A549 (cell line): ENCODE measurements at regions not wholly inside any gene's neighbourhood (a gene's known extent, or its start where the extent isn't known, plus 50 kb on each side); places are given as distances from the start of the nearest gene placed in this dataset.

Experiments used
- CEBPB ChIP-seq, 2 experiments: fragments of >200 bp in 1 of 2; sonication (Bioruptor Twin) in 1 of 2; formaldehyde crosslinking in 1 of 2; IDR thresholded peaks; 2 replicates each; pipeline ENCODE4 v1.6.1; 2012 to 2016
- CTCF ChIP-seq: fragments of >200 bp; sonication (Bioruptor Twin); formaldehyde crosslinking; IDR thresholded peaks from 3 replicates; pipeline ENCODE4 v1.5.1; 2016
- FOSL2 ChIP-seq, 2 experiments: fragments of 450-650 bp in 1 of 2; fragments of >200 bp in 1 of 2; sonication (Bioruptor Twin) in 1 of 2; formaldehyde crosslinking; IDR thresholded peaks; 2 replicates each; pipeline versions ENCODE4 v1.5.0 to v1.6.1; 2016 to 2020; ENCODE audit warnings: mild to moderate bottlenecking in 1 of 2, moderate library complexity in 1 of 2
- HMGXB4 ChIP-seq: fragments of 250-450 bp; sonication (Bioruptor Pico); IDR thresholded peaks from 2 replicates; pipeline ENCODE4 v1.5.0; 2021; ENCODE audit warnings: mild to moderate bottlenecking, moderate library complexity, borderline replicate concordance
- MAX ChIP-seq: IDR thresholded peaks from 2 replicates; pipeline ENCODE4 v1.6.1; 2012
- PHF8 ChIP-seq: fragments of 200-600 bp; sonication (generic); IDR thresholded peaks from 2 replicates; pipeline ENCODE4 v1.6.1; 2016; ENCODE audit warnings: low read depth, mild to moderate bottlenecking, antibody characterized with exemption, moderate library complexity, borderline replicate concordance
- POLR2A ChIP-seq: IDR thresholded peaks from 2 replicates; pipeline ENCODE4 v1.6.1; 2012; ENCODE audit warnings: mild to moderate bottlenecking, low read length
- RAD21 ChIP-seq, 2 experiments: fragments of >200 bp in 1 of 2; sonication (Bioruptor Twin) in 1 of 2; formaldehyde crosslinking in 1 of 2; IDR thresholded peaks in 1 of 2; conservative IDR thresholded peaks in 1 of 2; 2 replicates in 1 of 2; 3 replicates in 1 of 2; pipeline ENCODE4 v1.6.1; 2012 to 2018; ENCODE audit warnings: inconsistent platforms in 1 of 2
- REST ChIP-seq: fragments of 200-600 bp; sonication (generic); IDR thresholded peaks from 2 replicates; pipeline ENCODE4 v1.6.1; 2016; ENCODE audit warnings: antibody characterized with exemption, mild to moderate bottlenecking, moderate library complexity
- USF2 ChIP-seq: fragments of 450-650 bp; IDR thresholded peaks from 2 replicates; pipeline ENCODE4 v1.6.1; 2014; ENCODE audit warnings: antibody characterized with exemption

GRCh38 chr10:90977162-90977854, 56.4 kb upstream of the ANKRD1 start:
- TF ChIP-seq CTCF (no peak), MAX (no peak), USF2 (no peak), POLR2A (no peak), REST (no peak), PHF8 (no peak), CEBPB (IDR thresholded peaks at IDR 0.05) (no peak), FOSL2 (IDR thresholded peaks at IDR 0.05) (no peak), FOSL2 (CRISPR knock-in tag; IDR thresholded peaks at IDR 0.05) (no peak), RAD21 (conservative IDR thresholded peaks at IDR 0.05 in 1 of 2, IDR thresholded peaks at IDR 0.05 in 1 of 2) (no peak), HMGXB4 (CRISPR knock-in tag) (no peak)
